ENCODE measurements at regions not wholly inside any gene's neighbourhood (a gene's known extent, or its start where the extent isn't known, plus 50 kb on each side); places are given as distances from the start of the nearest gene placed in this dataset.

DNA sequence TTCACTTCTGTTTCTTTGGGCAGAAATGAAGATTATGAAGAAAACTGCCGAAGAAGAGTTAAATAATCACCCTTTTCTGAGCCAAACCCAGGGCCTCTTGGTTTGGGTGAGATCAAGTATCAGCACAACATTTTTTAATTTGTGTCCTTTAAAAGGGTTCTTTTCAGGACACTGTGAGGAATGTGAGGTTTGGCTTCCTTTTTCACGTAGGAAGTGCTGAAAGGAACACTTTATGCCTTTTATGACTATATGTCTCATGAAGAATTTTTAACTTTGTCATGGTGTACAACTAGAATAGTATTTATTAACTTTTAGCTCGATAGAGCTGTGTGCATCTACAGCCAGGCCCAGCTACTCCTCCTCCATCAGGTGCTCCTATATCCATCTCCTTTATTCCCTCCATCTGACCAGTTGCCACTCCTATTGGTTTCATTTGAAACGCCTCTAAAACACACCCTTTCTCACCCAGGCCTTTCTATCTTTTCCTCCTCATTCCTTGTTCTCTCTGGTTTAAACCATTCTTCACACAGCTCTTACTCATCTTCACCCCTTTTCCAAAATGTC is 103.6 kb upstream of the LRIG3 start:
- no peak overlapping the region for H3K27ac ChIP-seq
- TF ChIP-seq, protein P1, sequence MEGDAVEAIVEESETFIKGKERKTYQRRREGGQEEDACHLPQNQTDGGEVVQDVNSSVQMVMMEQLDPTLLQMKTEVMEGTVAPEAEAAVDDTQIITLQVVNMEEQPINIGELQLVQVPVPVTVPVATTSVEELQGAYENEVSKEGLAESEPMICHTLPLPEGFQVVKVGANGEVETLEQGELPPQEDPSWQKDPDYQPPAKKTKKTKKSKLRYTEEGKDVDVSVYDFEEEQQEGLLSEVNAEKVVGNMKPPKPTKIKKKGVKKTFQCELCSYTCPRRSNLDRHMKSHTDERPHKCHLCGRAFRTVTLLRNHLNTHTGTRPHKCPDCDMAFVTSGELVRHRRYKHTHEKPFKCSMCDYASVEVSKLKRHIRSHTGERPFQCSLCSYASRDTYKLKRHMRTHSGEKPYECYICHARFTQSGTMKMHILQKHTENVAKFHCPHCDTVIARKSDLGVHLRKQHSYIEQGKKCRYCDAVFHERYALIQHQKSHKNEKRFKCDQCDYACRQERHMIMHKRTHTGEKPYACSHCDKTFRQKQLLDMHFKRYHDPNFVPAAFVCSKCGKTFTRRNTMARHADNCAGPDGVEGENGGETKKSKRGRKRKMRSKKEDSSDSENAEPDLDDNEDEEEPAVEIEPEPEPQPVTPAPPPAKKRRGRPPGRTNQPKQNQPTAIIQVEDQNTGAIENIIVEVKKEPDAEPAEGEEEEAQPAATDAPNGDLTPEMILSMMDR (IDR thresholded peaks at IDR 0.05), result no peak

DNA sequence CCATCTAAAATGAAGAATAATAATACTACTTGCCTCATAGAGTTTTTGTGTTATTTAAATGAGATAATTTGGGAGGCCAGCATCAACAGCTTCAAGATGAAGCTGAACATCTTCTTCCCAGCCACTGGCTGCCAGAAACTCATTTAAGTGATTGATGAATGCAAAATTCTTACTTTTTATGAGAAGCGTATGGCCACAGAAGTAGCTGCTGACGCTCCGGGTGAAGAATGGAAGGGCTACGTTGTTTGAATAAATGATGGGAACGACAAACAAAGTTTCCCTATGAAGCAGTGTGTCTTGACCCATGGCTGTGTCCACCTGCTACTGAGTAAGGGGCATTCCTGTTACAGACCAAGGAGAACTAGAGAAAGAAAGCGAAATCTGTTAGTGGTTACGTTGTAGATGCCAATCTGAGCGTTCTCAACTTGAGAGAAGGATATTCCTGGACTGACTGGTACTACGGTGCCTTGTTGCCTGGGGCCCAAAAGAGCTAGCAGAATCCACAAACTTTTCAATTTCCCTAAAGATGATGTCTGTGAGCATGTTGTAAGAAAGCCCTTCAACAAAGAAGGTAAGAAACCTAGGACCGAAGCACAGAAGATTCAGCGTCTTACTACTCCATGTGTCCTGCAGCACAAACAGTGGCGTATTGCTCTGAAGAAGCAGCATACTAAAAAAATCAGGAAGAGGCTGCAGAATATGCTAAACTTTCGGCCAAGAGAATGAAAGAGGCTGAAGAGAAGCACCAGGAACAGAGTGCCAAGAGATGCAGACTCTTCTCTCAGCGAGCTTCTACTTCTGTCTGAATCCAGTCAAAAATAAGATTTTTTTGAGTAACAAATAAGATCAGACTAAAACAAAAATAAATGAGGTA is 100.0 kb upstream of the LRIG3 start:
- TF ChIP-seq, protein P1 (IDR thresholded peaks at IDR 0.05), result no peak
- no peak for TF ChIP-seq ZFX (IDR thresholded peaks at IDR 0.05; ENCODE audit: borderline replicate concordance)

DNA sequence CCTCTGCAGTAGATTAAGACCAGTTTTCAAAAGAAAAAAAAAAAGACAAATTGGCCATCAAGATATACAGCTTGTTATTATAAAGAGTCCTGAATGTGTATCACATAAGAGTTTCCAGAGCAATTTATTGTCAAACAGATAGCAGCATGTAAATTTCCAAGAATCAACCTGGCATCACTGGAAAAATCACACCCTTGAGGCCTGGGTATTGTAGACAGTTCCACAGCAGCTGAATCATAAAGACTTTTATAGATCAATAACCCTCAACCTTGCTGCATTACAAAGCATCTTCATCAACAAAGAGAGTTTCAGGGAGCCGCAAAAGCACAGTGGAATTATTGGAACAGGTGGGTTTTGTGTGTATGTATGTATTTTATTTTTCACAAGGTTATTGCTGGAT is 94.6 kb upstream of the LRIG3 start:
- no peak overlapping the region for H3K27ac ChIP-seq
- TF ChIP-seq, protein P1 (IDR thresholded peaks at IDR 0.05), result no peak
- TF ChIP-seq ZFX (IDR thresholded peaks at IDR 0.05; ENCODE audit: borderline replicate concordance), result no peak

More for the DNA sequence above, 100.0 kb upstream of the LRIG3 start:
- no peak overlapping the region for H3K27ac ChIP-seq

DNA sequence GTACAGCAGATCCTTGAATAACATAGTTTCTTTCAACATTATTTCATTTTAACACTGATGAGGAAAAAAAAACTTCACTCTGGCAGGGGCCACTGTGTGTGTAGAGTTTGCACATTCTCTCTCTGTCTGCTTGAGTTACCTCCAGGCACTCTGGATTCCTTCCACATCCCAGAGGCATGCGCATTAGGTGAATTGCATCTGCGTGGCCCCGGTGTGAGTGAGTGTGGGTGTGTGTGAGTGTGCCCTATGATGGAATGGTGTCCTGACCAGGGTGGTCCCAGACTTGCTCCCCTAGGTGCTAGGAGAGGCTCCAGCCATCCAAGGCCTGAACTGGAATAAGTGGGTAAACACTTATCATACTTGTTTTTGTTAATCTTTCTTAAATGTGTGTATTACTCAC is 90.6 kb upstream of the LRIG3 start:
- H3K27ac ChIP-seq, result no peak overlapping the region
- TF ChIP-seq ZFX (IDR thresholded peaks at IDR 0.05; ENCODE audit: borderline replicate concordance), result no peak
- TF ChIP-seq, protein P1 (IDR thresholded peaks at IDR 0.05), result no peak

DNA sequence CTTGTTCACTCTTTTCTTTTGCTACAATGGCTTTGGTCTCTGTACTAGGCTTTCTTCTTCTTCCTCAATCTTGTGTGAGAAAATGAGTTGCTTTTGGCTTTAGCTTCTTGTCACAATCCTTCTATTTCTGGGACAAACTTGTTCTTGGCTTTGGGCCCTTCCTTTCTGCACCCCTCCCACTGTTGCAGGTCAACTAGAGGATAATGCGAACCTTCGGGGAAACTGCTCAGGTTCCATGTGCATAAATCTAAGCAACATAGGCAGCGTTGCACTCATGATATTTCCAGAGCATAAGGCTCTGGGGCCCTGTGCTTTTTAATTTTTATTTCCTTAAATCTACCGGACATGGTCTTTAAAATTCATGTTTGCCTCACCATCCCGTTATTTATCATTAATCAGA is 89.8 kb upstream of the LRIG3 start:
- TF ChIP-seq ZFX (IDR thresholded peaks at IDR 0.05; ENCODE audit: borderline replicate concordance), result no peak
- TF ChIP-seq, protein P1 (IDR thresholded peaks at IDR 0.05), result no peak
- no peak overlapping the region for H3K27ac ChIP-seq

DNA sequence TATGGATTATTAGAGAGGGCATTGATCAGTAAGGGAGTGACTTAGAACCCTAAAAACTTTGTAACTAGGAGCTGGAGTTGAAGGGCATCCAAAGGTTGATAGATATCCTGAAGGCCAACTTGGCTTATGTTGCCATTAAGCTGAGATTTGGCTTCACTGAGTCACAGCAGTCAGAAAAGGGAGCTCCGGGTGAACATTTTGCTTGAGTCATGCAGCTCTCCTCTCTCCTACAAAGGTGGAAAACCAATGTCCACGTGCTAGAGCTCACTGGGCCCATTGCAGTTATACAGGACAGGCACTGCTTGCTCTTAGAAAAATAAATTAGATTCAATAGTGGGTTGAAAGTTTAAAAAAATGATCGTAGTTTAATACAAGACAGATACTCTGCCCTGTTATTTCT is 87.3 kb upstream of the LRIG3 start:
- TF ChIP-seq, protein P1 (IDR thresholded peaks at IDR 0.05), result no peak
- no peak for TF ChIP-seq ZFX (IDR thresholded peaks at IDR 0.05; ENCODE audit: borderline replicate concordance)
- H3K27ac ChIP-seq, result no peak overlapping the region

All from 22Rv1 (cell line).